Mesothelial cell of epicardium (in vitro differentiated cells): ENCODE measurements at regions not wholly inside any gene's neighbourhood (a gene's known extent, or its start where the extent isn't known, plus 50 kb on each side); places are given as distances from the start of the nearest gene placed in this dataset.

Experiments used
- DNase-seq, 2 experiments: peaks; one replicate each; pipeline ENCODE4 v3.0.0; 2021; ENCODE audit warnings: low spot score in 2 of 2; ENCODE audit not compliant: unreplicated experiment in 2 of 2
- H3K27ac Mint-ChIP-seq: 2 replicates; pipeline ENCODE4 v1.8.0; 2021; ENCODE audit warnings: mixed read lengths
- H3K27me3 Mint-ChIP-seq: 2 replicates; pipeline ENCODE4 v1.8.0; 2021; ENCODE audit warnings: low read depth, mixed read lengths
- H3K36me3 Mint-ChIP-seq: 2 replicates; pipeline ENCODE4 v1.8.0; 2021; ENCODE audit warnings: mixed read lengths
- H3K4me1 Mint-ChIP-seq: 2 replicates; pipeline ENCODE4 v1.8.0; 2021; ENCODE audit warnings: mixed read lengths
- H3K4me3 Mint-ChIP-seq: 2 replicates; pipeline ENCODE4 v1.8.0; 2021; ENCODE audit warnings: mild to moderate bottlenecking, moderate library complexity, mixed read lengths
- H3K9me3 Mint-ChIP-seq: 2 replicates; pipeline ENCODE4 v1.8.0; 2021; ENCODE audit warnings: mixed read lengths
- CTCF ChIP-seq: fragments of 200-600 bp; sonication (generic); IDR thresholded peaks from one replicate; pipeline ENCODE4 v1.5.0; 2021; ENCODE audit warnings: antibody characterized with exemption; ENCODE audit not compliant: unreplicated experiment

GRCh38 chr9:87818308-87818707, 64.4 kb upstream of the SPATA31E1 start:
- Mint-ChIP-seq H3K27ac (peak overlapping the region; percentile 11), H3K36me3 (peaks cover 3% of the 10 kb centered on the region), H3K4me1 (peaks cover 7% of the 10 kb centered on the region), H3K4me3 (no peak overlapping the region), H3K27me3 (no peaks in the 10 kb centered on the region), H3K9me3 (peaks cover 21% of the 10 kb centered on the region)
- no peak for TF ChIP-seq CTCF
- no peak for DNase-seq

DNA sequence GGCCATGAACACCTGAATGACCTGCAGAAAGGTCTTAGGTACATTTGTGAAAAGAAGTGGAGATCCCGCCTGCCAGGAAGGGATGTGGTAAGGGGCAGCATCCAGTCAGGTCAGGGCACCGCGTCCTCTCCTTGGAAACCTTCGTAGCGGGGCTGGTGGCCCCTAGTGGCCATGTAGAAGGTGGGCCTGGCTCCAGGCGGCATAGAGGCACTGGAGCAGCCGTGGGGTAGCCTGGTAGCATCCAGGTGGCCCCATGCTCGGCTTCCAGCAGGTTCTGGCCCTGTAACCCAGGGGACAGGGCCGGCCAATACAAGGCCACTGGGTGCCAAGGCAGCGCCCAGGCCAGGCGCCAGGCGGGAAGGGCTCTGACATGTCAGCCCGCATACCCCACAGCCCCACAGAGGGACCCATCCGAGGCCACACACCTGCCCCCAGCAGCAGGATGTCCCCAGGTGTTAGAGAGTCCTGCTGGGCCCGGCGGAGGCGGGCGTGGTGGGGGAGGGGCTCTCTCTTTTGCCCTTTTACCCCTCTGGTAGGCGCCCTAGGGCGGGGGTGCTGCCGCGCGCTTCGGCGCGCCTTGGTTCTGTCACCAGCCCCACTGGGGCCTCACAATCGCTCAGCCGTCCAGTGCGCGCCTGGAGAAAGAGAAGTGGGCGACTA, 58.3 kb upstream of the SPATA31E1 start:
- Mint-ChIP-seq H3K36me3 (no peaks in the 10 kb centered on the region), H3K27ac (no peak overlapping the region)

GRCh38 chr9:87824886-87825285, 57.8 kb upstream of the SPATA31E1 start:
- no peaks in the 10 kb centered on the region for H3K27me3 Mint-ChIP-seq
- H3K9me3 Mint-ChIP-seq, result peaks cover 17% of the 10 kb centered on the region
- H3K4me1 Mint-ChIP-seq, result peaks cover 15% of the 10 kb centered on the region
- H3K36me3 Mint-ChIP-seq, result no peaks in the 10 kb centered on the region
- no peak for TF ChIP-seq CTCF
- no peak for DNase-seq
- no peak overlapping the region for H3K4me3 Mint-ChIP-seq
- no peak overlapping the region for H3K27ac Mint-ChIP-seq

More for the DNA sequence above, 58.3 kb upstream of the SPATA31E1 start:
- TF ChIP-seq CTCF, result no peak
- Mint-ChIP-seq H3K4me1 (peaks cover 9% of the 10 kb centered on the region), H3K27me3 (no peaks in the 10 kb centered on the region), H3K4me3 (no peak overlapping the region), H3K9me3 (peaks cover 20% of the 10 kb centered on the region)
- no peak for DNase-seq

GRCh38 chr9:87826331-87826730, 56.3 kb upstream of the SPATA31E1 start:
- TF ChIP-seq CTCF, result no peak
- Mint-ChIP-seq H3K9me3 (peaks cover 12% of the 10 kb centered on the region), H3K27ac (no peak overlapping the region)

DNA sequence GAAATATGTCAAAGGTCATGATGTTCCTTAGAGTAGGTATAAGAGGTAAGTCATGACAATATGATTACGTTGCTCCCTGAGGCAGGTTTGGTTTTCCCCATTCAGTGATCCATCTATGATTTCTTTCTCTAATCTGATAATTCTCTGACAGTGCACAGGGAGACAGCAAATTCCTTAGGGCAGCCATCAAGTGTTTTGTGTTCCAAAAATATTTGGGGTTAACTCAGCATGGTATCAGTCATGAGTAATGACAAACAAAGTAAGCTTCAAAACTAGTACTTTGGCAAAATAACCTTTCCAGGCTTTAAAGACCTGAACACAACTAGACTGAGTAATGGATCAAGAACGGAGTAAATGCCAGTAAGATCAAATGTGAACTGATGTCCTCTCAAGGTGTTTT, 55.3 kb upstream of the SPATA31E1 start:
- no peak overlapping the region for H3K4me3 Mint-ChIP-seq

More at GRCh38 chr9:87826331-87826730, 56.3 kb upstream of the SPATA31E1 start:
- H3K27me3 Mint-ChIP-seq, result no peaks in the 10 kb centered on the region
- no peak overlapping the region for H3K4me3 Mint-ChIP-seq
- H3K36me3 Mint-ChIP-seq, result no peaks in the 10 kb centered on the region
- DNase-seq, result no peak
- peaks cover 18% of the 10 kb centered on the region for H3K4me1 Mint-ChIP-seq

More for the DNA sequence above, 55.3 kb upstream of the SPATA31E1 start:
- H3K4me1 Mint-ChIP-seq, result peaks cover 18% of the 10 kb centered on the region
- no peaks in the 10 kb centered on the region for H3K36me3 Mint-ChIP-seq
- no peaks in the 10 kb centered on the region for H3K27me3 Mint-ChIP-seq
- no peak overlapping the region for H3K27ac Mint-ChIP-seq
- DNase-seq, result no peak
- no peak for TF ChIP-seq CTCF
- peaks cover 12% of the 10 kb centered on the region for H3K9me3 Mint-ChIP-seq
